Fibroblast of lung (primary cell): ENCODE measurements at regions not wholly inside any gene's neighbourhood (a gene's known extent, or its start where the extent isn't known, plus 50 kb on each side); places are given as distances from the start of the nearest gene placed in this dataset.
"Not testable (repeated sequence)": the region's sequence is repeated elsewhere in the genome, so short reads cannot be mapped to it uniquely, and the experiment has no call there.

Source experiments
- DNase-seq, 2 donors: peaks; one replicate each; pipeline versions ENCODE4 v3.0.0 to v3.0.0-alpha.2; 2010; ENCODE audit warnings: low read depth in 2 of 2
- H2AFZ ChIP-seq: 2 replicates; pipeline ENCODE4 v1.5.1; 2012; ENCODE audit warnings: low read length, control low read depth, inconsistent platforms
- H3K27ac ChIP-seq: 2 replicates; pipeline ENCODE4 v1.5.1; 2011; ENCODE audit warnings: low read length, control low read depth; ENCODE audit not compliant: insufficient read depth
- H3K27me3 ChIP-seq: 2 replicates; pipeline ENCODE4 v1.5.1; 2011; ENCODE audit warnings: mild to moderate bottlenecking, low read length; ENCODE audit not compliant: control insufficient read depth, insufficient read depth
- H3K36me3 ChIP-seq: 2 replicates; pipeline ENCODE4 v1.5.1; 2011; ENCODE audit warnings: low read length; ENCODE audit not compliant: control insufficient read depth, insufficient read depth
- H3K4me1 ChIP-seq: 2 replicates; pipeline ENCODE4 v1.5.1; 2011; ENCODE audit warnings: low read length; ENCODE audit not compliant: control insufficient read depth, insufficient read depth; ENCODE audit errors: extremely low read depth
- H3K4me2 ChIP-seq: 2 replicates; pipeline ENCODE4 v1.5.1; 2011; ENCODE audit warnings: low read length, control low read depth; ENCODE audit not compliant: insufficient read depth; ENCODE audit errors: extremely low read depth
- H3K4me3 ChIP-seq, 4 experiments: fragments of 200-600 bp in 1 of 4; sonication (generic) in 1 of 4; replicated peaks in 1 of 4; 2 replicates each; pipeline ENCODE4 v1.5.1; 2011 to 2016; ENCODE audit warnings: low read length in 4 of 4, low read depth in 3 of 4, mild to moderate bottlenecking in 3 of 4, control low read depth in 2 of 4, inconsistent platforms in 1 of 4, mixed read lengths in 1 of 4; ENCODE audit not compliant: insufficient read depth in 1 of 4; ENCODE audit errors: control extremely low read depth in 1 of 4
- H3K79me2 ChIP-seq: 2 replicates; pipeline ENCODE4 v1.5.1; 2012; ENCODE audit warnings: mild to moderate bottlenecking, low read length, inconsistent platforms; ENCODE audit not compliant: control insufficient read depth, insufficient read depth
- H3K9ac ChIP-seq: 2 replicates; pipeline ENCODE4 v1.5.1; 2011; ENCODE audit warnings: mild to moderate bottlenecking, low read length, control low read depth; ENCODE audit not compliant: insufficient read depth
- H3K9me3 ChIP-seq: 2 replicates; pipeline ENCODE4 v1.5.1; 2012; ENCODE audit warnings: low read depth, low read length; ENCODE audit not compliant: control insufficient read depth, insufficient read depth
- H4K20me1 ChIP-seq: 2 replicates; pipeline ENCODE4 v1.5.1; 2011; ENCODE audit warnings: low read length; ENCODE audit not compliant: control insufficient read depth, insufficient read depth; ENCODE audit errors: extremely low read depth
- EZH2 ChIP-seq: IDR thresholded peaks from 2 replicates; pipeline ENCODE4 v1.5.1; 2012; ENCODE audit warnings: low read length, control low read depth, mild to moderate bottlenecking; ENCODE audit errors: missing control alignments
- TF ChIP-seq, protein P1 (sequence below), 2 donors: IDR thresholded peaks in 1 of 2; conservative IDR thresholded peaks in 1 of 2; 1 replicate in 1 of 2; 2 replicates in 1 of 2; pipeline ENCODE4 v1.5.1; 2011 to 2012; ENCODE audit warnings: low read length in 2 of 2, control low read depth in 1 of 2, inconsistent platforms in 1 of 2, low read depth in 1 of 2, mild to moderate bottlenecking in 1 of 2

DNA sequence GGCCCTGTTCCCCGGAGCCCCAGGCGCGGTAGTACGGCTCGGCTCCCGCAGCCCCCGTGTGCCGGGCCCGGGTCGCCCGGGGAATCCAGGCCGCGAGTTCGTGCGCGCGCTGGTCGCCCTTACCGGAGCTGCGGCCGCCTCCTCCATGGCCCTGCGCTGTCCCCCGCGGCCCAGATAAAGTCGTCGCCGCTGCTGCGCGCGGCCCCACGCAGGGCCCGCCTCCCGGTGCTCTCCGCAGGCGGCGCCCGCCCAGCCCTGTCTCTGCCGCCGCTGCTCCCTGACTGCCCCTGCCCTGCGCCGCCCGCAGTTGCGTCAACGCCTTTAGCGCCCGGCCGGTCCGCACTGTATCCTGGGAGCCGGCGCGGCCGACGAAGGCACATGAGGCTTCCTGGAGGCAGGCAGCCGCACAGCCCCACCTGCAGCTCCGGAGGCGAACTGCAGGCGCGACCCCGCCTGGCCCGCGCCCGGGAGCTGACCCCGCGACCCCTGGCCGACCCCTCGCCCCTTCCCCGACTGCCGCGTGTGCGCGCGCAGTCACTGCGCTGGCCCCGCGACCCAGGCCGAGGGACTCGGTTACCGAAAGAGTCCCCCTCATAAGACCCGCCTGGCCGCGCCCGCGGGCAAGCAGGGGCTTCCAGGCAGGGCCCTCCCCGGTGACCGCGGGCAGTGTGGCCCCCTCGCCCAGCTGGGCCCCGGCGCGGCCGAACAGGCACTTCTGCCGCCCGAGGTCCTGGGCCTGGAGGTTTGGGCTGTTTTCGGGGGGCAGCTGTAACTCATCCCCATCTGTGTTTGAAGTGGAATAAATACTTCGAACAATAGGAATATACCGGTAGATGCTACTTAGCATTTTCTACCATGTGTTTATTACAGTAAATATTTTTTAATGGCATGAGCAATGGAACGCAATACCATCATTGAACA, 127.1 kb upstream of the ZNF746 start:
- peak overlapping the region; percentile 67 to 90 (median 81) for H3K4me3 ChIP-seq
- TF ChIP-seq, protein P1, sequence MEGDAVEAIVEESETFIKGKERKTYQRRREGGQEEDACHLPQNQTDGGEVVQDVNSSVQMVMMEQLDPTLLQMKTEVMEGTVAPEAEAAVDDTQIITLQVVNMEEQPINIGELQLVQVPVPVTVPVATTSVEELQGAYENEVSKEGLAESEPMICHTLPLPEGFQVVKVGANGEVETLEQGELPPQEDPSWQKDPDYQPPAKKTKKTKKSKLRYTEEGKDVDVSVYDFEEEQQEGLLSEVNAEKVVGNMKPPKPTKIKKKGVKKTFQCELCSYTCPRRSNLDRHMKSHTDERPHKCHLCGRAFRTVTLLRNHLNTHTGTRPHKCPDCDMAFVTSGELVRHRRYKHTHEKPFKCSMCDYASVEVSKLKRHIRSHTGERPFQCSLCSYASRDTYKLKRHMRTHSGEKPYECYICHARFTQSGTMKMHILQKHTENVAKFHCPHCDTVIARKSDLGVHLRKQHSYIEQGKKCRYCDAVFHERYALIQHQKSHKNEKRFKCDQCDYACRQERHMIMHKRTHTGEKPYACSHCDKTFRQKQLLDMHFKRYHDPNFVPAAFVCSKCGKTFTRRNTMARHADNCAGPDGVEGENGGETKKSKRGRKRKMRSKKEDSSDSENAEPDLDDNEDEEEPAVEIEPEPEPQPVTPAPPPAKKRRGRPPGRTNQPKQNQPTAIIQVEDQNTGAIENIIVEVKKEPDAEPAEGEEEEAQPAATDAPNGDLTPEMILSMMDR (conservative IDR thresholded peaks at IDR 0.05 in 1 of 2, IDR thresholded peaks at IDR 0.05 in 1 of 2; ENCODE audit: low read depth in 1 of 2, low read length in 2 of 2) = peak; percentile 59 to 73
- no peak for TF ChIP-seq EZH2
- H3K27ac ChIP-seq = peak overlapping the region; percentile 76
- H3K9me3 ChIP-seq = no peaks in the 10 kb centered on the region
- H3K9ac ChIP-seq = peak overlapping the region; percentile 79
- peak; percentile 91 to 94 for DNase-seq
- no peaks in the 10 kb centered on the region for H3K27me3 ChIP-seq
- H3K79me2 ChIP-seq = peaks cover 26% of the 10 kb centered on the region
- peak overlapping the region; percentile 91 for H2AFZ ChIP-seq
- peak overlapping the region; percentile 99 for H3K4me2 ChIP-seq
- H3K4me1 ChIP-seq = peaks cover 2% of the 10 kb centered on the region
- peaks cover 7% of the 10 kb centered on the region for H3K36me3 ChIP-seq
- no peaks in the 10 kb centered on the region for H4K20me1 ChIP-seq

DNA sequence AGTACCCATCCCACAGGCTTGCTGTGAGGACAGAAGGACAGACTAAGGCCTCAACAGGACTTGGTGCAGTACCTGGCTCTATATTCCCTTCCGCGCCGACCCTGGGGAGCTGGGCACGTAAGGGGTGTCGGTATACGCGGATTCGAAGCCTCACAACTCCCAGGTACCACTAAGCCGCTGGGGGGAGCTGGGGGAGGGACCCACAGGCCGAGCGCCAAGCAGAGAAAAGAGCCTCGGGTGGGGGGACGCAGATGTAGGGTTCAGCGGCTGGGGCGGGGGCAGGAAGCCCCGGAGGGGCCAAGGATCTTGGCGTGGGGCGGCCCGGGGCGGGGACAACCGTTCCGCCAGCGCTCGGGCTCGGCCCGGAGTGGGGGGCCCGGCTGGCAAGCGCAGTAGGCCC, 126.4 kb upstream of the ZNF746 start:
- H3K36me3 ChIP-seq = peaks cover 7% of the 10 kb centered on the region
- peak; percentile 8 to 25 for DNase-seq
- H3K4me1 ChIP-seq = peaks cover 2% of the 10 kb centered on the region
- H3K79me2 ChIP-seq = peaks cover 26% of the 10 kb centered on the region
- no peaks in the 10 kb centered on the region for H3K27me3 ChIP-seq
- H3K27ac ChIP-seq = peak overlapping the region; percentile 74
- H3K9me3 ChIP-seq = no peaks in the 10 kb centered on the region
- no peak overlapping the region for H2AFZ ChIP-seq
- H3K4me2 ChIP-seq = peak overlapping the region; percentile 84
- H3K4me3 ChIP-seq = peak overlapping the region; percentile 67 to 90 (median 81)
- TF ChIP-seq, protein P1 (conservative IDR thresholded peaks at IDR 0.05 in 1 of 2, IDR thresholded peaks at IDR 0.05 in 1 of 2; ENCODE audit: low read depth in 1 of 2, low read length in 2 of 2) = no peak
- no peak for TF ChIP-seq EZH2
- peak overlapping the region; percentile 79 for H3K9ac ChIP-seq
- H4K20me1 ChIP-seq = no peaks in the 10 kb centered on the region

DNA sequence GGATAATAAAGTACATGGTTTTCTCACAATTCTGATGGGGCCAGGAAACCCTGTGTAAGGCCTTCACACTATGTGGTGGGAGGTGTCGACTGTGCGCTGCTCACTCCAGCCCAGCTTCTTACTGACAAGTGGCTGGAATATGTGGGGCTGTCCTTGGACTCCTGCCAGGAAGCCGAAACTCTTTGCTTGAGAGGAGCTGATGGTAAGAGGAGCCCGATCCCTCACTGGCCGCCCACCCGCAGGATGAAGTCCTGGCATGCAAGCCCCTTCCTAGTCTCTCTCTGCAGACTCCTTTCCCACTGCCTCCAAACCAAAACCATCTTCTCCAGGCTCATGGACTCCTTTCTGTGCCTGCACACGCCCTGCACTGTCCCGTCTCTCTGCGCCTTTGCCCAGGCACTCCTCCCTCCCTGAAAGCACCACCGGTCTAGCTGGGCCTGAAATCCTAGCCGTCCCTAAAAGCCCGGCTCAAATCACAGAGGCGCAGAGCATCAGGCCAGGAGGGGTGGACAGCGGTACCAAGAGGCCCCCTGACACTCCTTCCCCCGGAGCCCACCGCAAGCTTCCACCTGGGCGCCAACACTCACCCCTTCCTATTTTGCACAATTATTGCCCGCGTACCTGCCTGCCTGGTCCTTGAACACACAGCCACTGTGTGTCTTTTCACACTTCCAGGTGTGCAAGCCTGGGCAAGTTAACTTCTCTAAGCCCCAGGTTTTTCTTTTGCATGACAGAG, 125.8 kb upstream of the ZNF746 start:
- not testable (repeated sequence) for H3K27me3 ChIP-seq, H2AFZ ChIP-seq, H4K20me1 ChIP-seq, H3K36me3 ChIP-seq, H3K9me3 ChIP-seq, H3K4me1 ChIP-seq
- DNase-seq = peak; percentile 75
- peak overlapping the region; percentile 74 for H3K27ac ChIP-seq
- H3K9ac ChIP-seq = peak overlapping the region; percentile 79
- H3K4me2 ChIP-seq = peak overlapping the region; percentile 84
- H3K79me2 ChIP-seq = peaks cover 26% of the 10 kb centered on the region
- H3K4me3 ChIP-seq = peak overlapping the region; percentile 67 to 90 (median 81)
